ENCODE measurements at regions not wholly inside any gene's neighbourhood (a gene's known extent, or its start where the extent isn't known, plus 50 kb on each side); places are given as distances from the start of the nearest gene placed in this dataset.

DNA sequence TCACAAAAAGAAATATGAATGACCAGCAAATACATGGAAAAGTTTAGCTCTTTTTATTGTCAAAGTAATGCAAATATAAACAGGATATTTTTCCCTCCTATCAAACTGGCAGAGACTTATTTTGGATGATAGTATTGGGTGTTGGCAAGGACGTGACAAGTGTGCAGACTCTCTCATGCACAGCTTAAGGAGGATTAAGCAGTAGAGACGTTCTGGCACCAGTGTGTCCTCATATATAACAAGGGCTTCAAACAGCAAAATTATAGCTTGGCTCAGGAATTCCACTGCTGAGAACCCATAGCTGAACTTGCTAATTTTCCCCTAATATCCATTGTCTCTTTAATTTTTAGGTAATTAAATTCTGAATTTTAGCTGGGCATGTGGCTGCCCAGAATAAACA, 114.4 kb downstream of the FAM124B start:
- TF ChIP-seq, protein P1, sequence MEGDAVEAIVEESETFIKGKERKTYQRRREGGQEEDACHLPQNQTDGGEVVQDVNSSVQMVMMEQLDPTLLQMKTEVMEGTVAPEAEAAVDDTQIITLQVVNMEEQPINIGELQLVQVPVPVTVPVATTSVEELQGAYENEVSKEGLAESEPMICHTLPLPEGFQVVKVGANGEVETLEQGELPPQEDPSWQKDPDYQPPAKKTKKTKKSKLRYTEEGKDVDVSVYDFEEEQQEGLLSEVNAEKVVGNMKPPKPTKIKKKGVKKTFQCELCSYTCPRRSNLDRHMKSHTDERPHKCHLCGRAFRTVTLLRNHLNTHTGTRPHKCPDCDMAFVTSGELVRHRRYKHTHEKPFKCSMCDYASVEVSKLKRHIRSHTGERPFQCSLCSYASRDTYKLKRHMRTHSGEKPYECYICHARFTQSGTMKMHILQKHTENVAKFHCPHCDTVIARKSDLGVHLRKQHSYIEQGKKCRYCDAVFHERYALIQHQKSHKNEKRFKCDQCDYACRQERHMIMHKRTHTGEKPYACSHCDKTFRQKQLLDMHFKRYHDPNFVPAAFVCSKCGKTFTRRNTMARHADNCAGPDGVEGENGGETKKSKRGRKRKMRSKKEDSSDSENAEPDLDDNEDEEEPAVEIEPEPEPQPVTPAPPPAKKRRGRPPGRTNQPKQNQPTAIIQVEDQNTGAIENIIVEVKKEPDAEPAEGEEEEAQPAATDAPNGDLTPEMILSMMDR (conservative IDR thresholded peaks at IDR 0.05 in 1 of 2, IDR thresholded peaks at IDR 0.05 in 1 of 2; ENCODE audit: low read depth in 1 of 2, low read length in 2 of 2), result no peak
- no peak for TF ChIP-seq EZH2 (IDR thresholded peaks at IDR 0.05; ENCODE audit: low read length, missing control alignments)

All from fibroblast of lung (primary cell).